HepG2 (cell line): ENCODE measurements at regions not wholly inside any gene's neighbourhood (a gene's known extent, or its start where the extent isn't known, plus 50 kb on each side); places are given as distances from the start of the nearest gene placed in this dataset.

Source experiments
- ATAC-seq: fragments of 200-7000 bp; cut with Tn5 transposase; 3 replicates; pipeline ENCODE4 v1.9.1; 2020; ENCODE audit warnings: mild to moderate bottlenecking, moderate library complexity
- BruUV-seq: library from RNA; stranded (reverse); fragments of 400-500 nt; replicated peaks from 2 replicates; lab custom pipeline; 2021; lab: Mats Ljungman, UMichigan
- CTCF ChIA-PET: fragments of 300-600 bp; formaldehyde crosslinking; extraction: SDS; loops from one replicate; lab custom pipeline; 2021; ENCODE audit warnings: low total read pairs, inconsistent platforms, low intra/inter-chr PET ratio; lab: Yijun Ruan, JAX
- POLR2A ChIA-PET: fragments of 350-600 bp; sonication (Branson Sonifier 250); formaldehyde crosslinking; loops from one replicate; lab custom pipeline; 2020; ENCODE audit warnings: antibody characterized with exemption, inconsistent platforms; lab: Yijun Ruan, JAX
- DNase-seq: peaks from one replicate; pipeline ENCODE4 v3.0.0-alpha.2; 2015; ENCODE audit warnings: low spot score
- FAIRE-seq: peaks from 3 replicates; lab custom pipeline; 2011; peaks lifted over from hg19 to GRCh38; lab: Jason Lieb, UNC
- H2AFZ ChIP-seq: one replicate; pipeline ENCODE4 v1.6.1; 2011; ENCODE audit warnings: low read length, inconsistent platforms
- H3K27ac ChIP-seq: fragments of 300-600 bp; 3 replicates; pipeline ENCODE4 v1.8.0; 2011; ENCODE audit warnings: mixed run types, mild to moderate bottlenecking, mixed read lengths, low read length, inconsistent platforms; ENCODE audit not compliant: insufficient read depth; ENCODE audit errors: extremely low read length
- H3K27me3 ChIP-seq, 2 experiments: fragments of 200-600 bp in 1 of 2; 2 replicates in 1 of 2; 3 replicates in 1 of 2; pipeline versions ENCODE4 v1.6.0 to v1.8.0; 2011; ENCODE audit warnings: low read length in 2 of 2, mild to moderate bottlenecking in 2 of 2, moderate library complexity in 2 of 2, inconsistent platforms in 1 of 2; ENCODE audit not compliant: insufficient read depth in 2 of 2, control insufficient read depth in 1 of 2
- H3K36me3 ChIP-seq, 2 experiments: fragments of 200-600 bp in 1 of 2; replicated peaks in 1 of 2; 2 replicates in 1 of 2; 3 replicates in 1 of 2; pipeline versions ENCODE4 v1.5.1 to v1.8.0; 2011; ENCODE audit warnings: low read length in 2 of 2, inconsistent platforms in 1 of 2; ENCODE audit not compliant: insufficient read depth in 2 of 2, control insufficient read depth in 1 of 2
- H3K4me1 ChIP-seq: 2 replicates; pipeline ENCODE4 v1.5.1; 2012; ENCODE audit warnings: low read length, inconsistent platforms; ENCODE audit not compliant: insufficient read depth
- H3K4me2 ChIP-seq: 2 replicates; pipeline ENCODE4 v1.6.0; 2011; ENCODE audit warnings: low read depth, low read length, inconsistent platforms
- H3K4me3 ChIP-seq, 3 experiments: fragments of 200-600 bp in 1 of 3; sonication (generic), shearing (Covaris generic) in 1 of 3; replicated peaks in 1 of 3; 2 replicates each; pipeline ENCODE4 v1.5.1; 2011 to 2016; ENCODE audit warnings: low read length in 3 of 3, inconsistent platforms in 2 of 3, low read depth in 2 of 3, mild to moderate bottlenecking in 2 of 3, control low read depth in 1 of 3, mixed read lengths in 1 of 3; ENCODE audit not compliant: insufficient read depth in 1 of 3
- H3K79me2 ChIP-seq: one replicate; pipeline ENCODE4 v1.6.1; 2011; ENCODE audit warnings: low read length, inconsistent platforms; ENCODE audit not compliant: insufficient read depth
- H3K9ac ChIP-seq: 2 replicates; pipeline ENCODE4 v1.6.0; 2011; ENCODE audit warnings: mild to moderate bottlenecking, low read depth, low read length, inconsistent platforms; ENCODE audit not compliant: insufficient read depth
- H3K9me3 ChIP-seq: 2 replicates; pipeline ENCODE4 v1.5.1; 2012; ENCODE audit warnings: mild to moderate bottlenecking, low read length
- H4K20me1 ChIP-seq: 2 replicates; pipeline ENCODE4 v1.6.0; 2011; ENCODE audit warnings: inconsistent platforms, mild to moderate bottlenecking, low read length, moderate library complexity; ENCODE audit not compliant: insufficient read depth
- BCL6 ChIP-seq: IDR thresholded peaks from 2 replicates; pipeline ENCODE4 v1.6.1; 2016; ENCODE audit warnings: missing genetic modification reagents, missing compliant biosample characterization
- KDM1A ChIP-seq: IDR thresholded peaks from 2 replicates; pipeline ENCODE4 v1.6.1; 2016; ENCODE audit warnings: missing compliant biosample characterization
- KDM3A ChIP-seq: IDR thresholded peaks from 2 replicates; pipeline ENCODE4 v1.6.1; 2018; ENCODE audit warnings: low read depth, missing compliant biosample characterization
- MATR3 ChIP-seq: sonication (generic); formaldehyde crosslinking; IDR thresholded peaks from 2 replicates; pipeline ENCODE4 v1.4.0; 2020; ENCODE audit warnings: missing genetic modification reagents
- MAX ChIP-seq: IDR thresholded peaks from 2 replicates; pipeline ENCODE4 v1.6.1; 2012; ENCODE audit warnings: inconsistent platforms
- MYNN ChIP-seq: sonication (generic); formaldehyde crosslinking; IDR thresholded peaks from 2 replicates; pipeline ENCODE4 v1.4.0; 2020; ENCODE audit warnings: mild to moderate bottlenecking, low read depth, missing genetic modification reagents
- NR3C1 ChIP-seq: sonication (generic); formaldehyde crosslinking; IDR thresholded peaks from 2 replicates; pipeline ENCODE4 v1.4.0; 2020; ENCODE audit warnings: missing genetic modification reagents
- SMYD3 ChIP-seq: sonication (generic); formaldehyde crosslinking; IDR thresholded peaks from 2 replicates; pipeline ENCODE4 v1.8.1; 2023; ENCODE audit warnings: mild to moderate bottlenecking, missing genetic modification reagents
- THAP11 ChIP-seq: IDR thresholded peaks from 2 replicates; pipeline ENCODE4 v1.6.1; 2016; ENCODE audit warnings: missing biosample characterization, missing genetic modification reagents
- ZFYVE20 ChIP-seq: sonication (generic); formaldehyde crosslinking; IDR thresholded peaks from 2 replicates; pipeline ENCODE4 v1.8.0; 2023; ENCODE audit warnings: low read depth, mild to moderate bottlenecking, moderate library complexity, missing genetic modification reagents, borderline replicate concordance
- ZKSCAN8 ChIP-seq: IDR thresholded peaks from 2 replicates; pipeline ENCODE4 v1.6.1; 2016; ENCODE audit warnings: borderline replicate concordance, missing genetic modification reagents, missing compliant biosample characterization
- ZMYM3 ChIP-seq: sonication (generic); formaldehyde crosslinking; IDR thresholded peaks from 2 replicates; pipeline ENCODE4 v1.5.1; 2020; ENCODE audit warnings: mild to moderate bottlenecking, missing genetic modification reagents
- ZNF101 ChIP-seq: sonication (generic); formaldehyde crosslinking; IDR thresholded peaks from 2 replicates; pipeline ENCODE4 v1.4.0; 2020; ENCODE audit warnings: mild to moderate bottlenecking, low read depth, missing genetic modification reagents, borderline replicate concordance
- ZNF644 ChIP-seq: IDR thresholded peaks from 2 replicates; pipeline ENCODE4 v1.6.1; 2016; ENCODE audit warnings: low read depth
- WGBS: methylation state at CpG from one replicate; pipeline ENCODE4 v1.1.6; 2017; ENCODE audit warnings: low lambda C conversion rate; 5-methylcytosine and 5-hydroxymethylcytosine counted together
- in situ Hi-C: cut with HindIII; loops from 2 replicates; pipeline ENCODE4 v1.10.0; 2017; ENCODE audit warnings: low pct_unique_long_range_greater_than_20kb; ENCODE audit not compliant: extremely low pct_ligation_motif_present
- intact Hi-C: fragments of 100-400 bp; cut with micrococcal nuclease; formaldehyde crosslinking; loops from one replicate; pipeline ENCODE4 v1.10.0; 2022; ENCODE audit not compliant: unreplicated experiment
- TF ChIP-seq, protein P1 (sequence below): sonication (generic); formaldehyde crosslinking; IDR thresholded peaks from 2 replicates; pipeline ENCODE4 v1.4.0; 2020; ENCODE audit warnings: missing genetic modification reagents
- TF ChIP-seq, protein P2 (sequence below): sonication (generic); formaldehyde crosslinking; IDR thresholded peaks from 2 replicates; pipeline ENCODE4 v1.4.0; 2020; ENCODE audit warnings: missing genetic modification reagents
- TF ChIP-seq, protein P3 (sequence below): sonication (generic); formaldehyde crosslinking; IDR thresholded peaks from 2 replicates; pipeline ENCODE4 v1.8.1; 2023; ENCODE audit warnings: mild to moderate bottlenecking, moderate library complexity, missing genetic modification reagents
- TF ChIP-seq, protein P4 (sequence below): sonication (generic); formaldehyde crosslinking; IDR thresholded peaks from 2 replicates; pipeline ENCODE4 v1.4.0; 2020; ENCODE audit warnings: missing genetic modification reagents

DNA sequence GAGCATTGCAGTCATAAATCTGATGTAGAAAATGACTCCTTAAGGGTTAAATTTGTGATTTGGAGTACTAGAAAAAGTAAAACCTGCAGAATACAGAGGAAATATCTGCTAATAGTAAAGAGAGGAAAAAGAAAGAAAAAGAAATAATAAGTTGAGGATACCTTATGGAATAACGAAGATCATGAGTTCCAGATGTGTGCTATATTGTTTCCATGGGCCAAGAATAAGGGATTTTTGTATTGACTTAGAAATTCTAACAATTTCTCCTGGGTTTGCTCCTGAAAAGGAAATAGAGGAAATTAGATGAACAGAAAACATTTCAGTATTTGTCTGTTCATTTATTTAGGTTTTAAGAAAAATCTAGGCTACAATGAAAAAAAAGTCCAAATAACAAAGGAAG lies 115.3 kb downstream of the ALG10B start:
- H3K4me2 ChIP-seq = no peak overlapping the region
- CTCF ChIA-PET = no interaction called here
- TF ChIP-seq BCL6 (CRISPR knock-in tag) (no peak), NR3C1 (no peak), SMYD3 (CRISPR knock-in tag) (no peak), KDM3A (no peak), ZKSCAN8 (CRISPR knock-in tag) (no peak), ZFYVE20 (CRISPR knock-in tag) (no peak), MYNN (CRISPR knock-in tag) (no peak), ZNF101 (CRISPR knock-in tag) (no peak), ZNF644 (CRISPR knock-in tag) (no peak), ZMYM3 (CRISPR knock-in tag) (no peak), THAP11 (CRISPR knock-in tag) (no peak), MATR3 (CRISPR knock-in tag) (no peak), MAX (no peak), KDM1A (CRISPR knock-in tag) (no peak)
- TF ChIP-seq, protein P1, sequence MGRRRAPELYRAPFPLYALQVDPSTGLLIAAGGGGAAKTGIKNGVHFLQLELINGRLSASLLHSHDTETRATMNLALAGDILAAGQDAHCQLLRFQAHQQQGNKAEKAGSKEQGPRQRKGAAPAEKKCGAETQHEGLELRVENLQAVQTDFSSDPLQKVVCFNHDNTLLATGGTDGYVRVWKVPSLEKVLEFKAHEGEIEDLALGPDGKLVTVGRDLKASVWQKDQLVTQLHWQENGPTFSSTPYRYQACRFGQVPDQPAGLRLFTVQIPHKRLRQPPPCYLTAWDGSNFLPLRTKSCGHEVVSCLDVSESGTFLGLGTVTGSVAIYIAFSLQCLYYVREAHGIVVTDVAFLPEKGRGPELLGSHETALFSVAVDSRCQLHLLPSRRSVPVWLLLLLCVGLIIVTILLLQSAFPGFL (CRISPR knock-in tag) = no peak
- TF ChIP-seq, protein P2, sequence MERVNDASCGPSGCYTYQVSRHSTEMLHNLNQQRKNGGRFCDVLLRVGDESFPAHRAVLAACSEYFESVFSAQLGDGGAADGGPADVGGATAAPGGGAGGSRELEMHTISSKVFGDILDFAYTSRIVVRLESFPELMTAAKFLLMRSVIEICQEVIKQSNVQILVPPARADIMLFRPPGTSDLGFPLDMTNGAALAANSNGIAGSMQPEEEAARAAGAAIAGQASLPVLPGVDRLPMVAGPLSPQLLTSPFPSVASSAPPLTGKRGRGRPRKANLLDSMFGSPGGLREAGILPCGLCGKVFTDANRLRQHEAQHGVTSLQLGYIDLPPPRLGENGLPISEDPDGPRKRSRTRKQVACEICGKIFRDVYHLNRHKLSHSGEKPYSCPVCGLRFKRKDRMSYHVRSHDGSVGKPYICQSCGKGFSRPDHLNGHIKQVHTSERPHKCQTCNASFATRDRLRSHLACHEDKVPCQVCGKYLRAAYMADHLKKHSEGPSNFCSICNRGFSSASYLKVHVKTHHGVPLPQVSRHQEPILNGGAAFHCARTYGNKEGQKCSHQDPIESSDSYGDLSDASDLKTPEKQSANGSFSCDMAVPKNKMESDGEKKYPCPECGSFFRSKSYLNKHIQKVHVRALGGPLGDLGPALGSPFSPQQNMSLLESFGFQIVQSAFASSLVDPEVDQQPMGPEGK = no peak
- TF ChIP-seq, protein P3, sequence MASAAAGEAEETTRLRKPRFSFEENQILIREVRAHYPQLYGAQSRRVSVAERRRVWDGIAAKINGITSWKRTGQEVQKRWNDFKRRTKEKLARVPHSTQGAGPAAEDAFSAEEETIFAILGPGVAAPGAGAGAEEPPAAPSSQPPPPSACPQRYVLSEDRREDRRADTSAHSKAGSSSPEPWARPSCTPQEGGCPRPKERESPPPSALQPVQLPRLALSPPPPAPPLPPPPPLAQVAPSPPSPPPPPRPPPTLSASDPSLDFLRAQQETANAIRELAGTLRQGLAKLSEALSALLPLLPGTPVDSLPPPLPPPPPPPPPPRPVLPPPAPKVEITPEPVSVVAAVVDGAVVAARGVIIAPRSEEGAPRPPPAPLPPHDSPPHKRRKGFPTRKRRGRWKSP = no peak
- TF ChIP-seq, protein P4, sequence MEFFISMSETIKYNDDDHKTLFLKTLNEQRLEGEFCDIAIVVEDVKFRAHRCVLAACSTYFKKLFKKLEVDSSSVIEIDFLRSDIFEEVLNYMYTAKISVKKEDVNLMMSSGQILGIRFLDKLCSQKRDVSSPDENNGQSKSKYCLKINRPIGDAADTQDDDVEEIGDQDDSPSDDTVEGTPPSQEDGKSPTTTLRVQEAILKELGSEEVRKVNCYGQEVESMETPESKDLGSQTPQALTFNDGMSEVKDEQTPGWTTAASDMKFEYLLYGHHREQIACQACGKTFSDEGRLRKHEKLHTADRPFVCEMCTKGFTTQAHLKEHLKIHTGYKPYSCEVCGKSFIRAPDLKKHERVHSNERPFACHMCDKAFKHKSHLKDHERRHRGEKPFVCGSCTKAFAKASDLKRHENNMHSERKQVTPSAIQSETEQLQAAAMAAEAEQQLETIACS (CRISPR knock-in tag) = no peak
- FAIRE-seq (no peak), ATAC-seq (no peak), DNase-seq (no peak)
- POLR2A ChIA-PET = no interaction called here
- intact Hi-C loops (no loop called here), in situ Hi-C loops (no loop called here)
- H3K4me1 ChIP-seq = no peaks in the 10 kb centered on the region
- H3K27me3 ChIP-seq = no peaks in the 10 kb centered on the region
- H3K36me3 ChIP-seq = no peaks in the 10 kb centered on the region
- H3K9ac ChIP-seq = no peak overlapping the region
- H4K20me1 ChIP-seq = no peaks in the 10 kb centered on the region
- WGBS = 0% methylated on average over 1 of the region's 1 CpG
- no TSS peak for BruUV-seq
- H2AFZ ChIP-seq = no peak overlapping the region
- H3K4me3 ChIP-seq = no peak overlapping the region
- peaks cover 47% of the 10 kb centered on the region for H3K9me3 ChIP-seq
- H3K27ac ChIP-seq = no peak overlapping the region
- H3K79me2 ChIP-seq = no peaks in the 10 kb centered on the region
